T-cell (primary cell): ENCODE measurements at regions not wholly inside any gene's neighbourhood (a gene's known extent, or its start where the extent isn't known, plus 50 kb on each side); places are given as distances from the start of the nearest gene placed in this dataset.

Experiments used
- ATAC-seq, 4 experiments: fragments of 200-7000 bp in 3 of 4; fragments of 150-1000 bp in 1 of 4; cut with Tn5 transposase; replicated peaks in 1 of 4; 1 replicate in 3 of 4; 2 replicates in 1 of 4; pipeline ENCODE4 v1.10.0; 2021; ENCODE audit warnings: moderate library complexity in 3 of 4, mild to moderate bottlenecking in 2 of 4, moderate number of reproducible peaks in 1 of 4
- CTCF ChIA-PET, 2 donors: fragments of 300-600 bp; sonication (Branson Sonifier 250); formaldehyde crosslinking; loops; one replicate each; lab custom pipeline; 2022; ENCODE audit warnings: antibody characterized with exemption in 2 of 2; lab: Charles Lee
- POLR2A ChIA-PET, 2 donors: fragments of 300-600 bp; sonication (Branson Sonifier 250); formaldehyde crosslinking; loops; one replicate each; lab custom pipeline; 2022; ENCODE audit warnings: antibody characterized with exemption in 2 of 2; lab: Charles Lee
- DNase-seq, 35 experiments: peaks; one replicate each; pipeline versions ENCODE4 v3.0.0 to v3.0.0-alpha.2; 2013 to 2023
- H3K27ac ChIP-seq: one replicate; pipeline ENCODE4 v1.5.1; 2013; ENCODE audit warnings: low read length
- H3K27me3 ChIP-seq, 2 experiments: replicated peaks in 1 of 2; 1 replicate in 1 of 2; 2 replicates in 1 of 2; pipeline versions ENCODE4 v1.6.1 to v1.7.0; 2013; ENCODE audit warnings: low read length in 1 of 2, mixed read lengths in 1 of 2; ENCODE audit not compliant: control insufficient read depth in 2 of 2, insufficient read depth in 2 of 2; ENCODE audit errors: extremely low read depth in 1 of 2
- H3K36me3 ChIP-seq, 2 donors: 1 replicate in 1 of 2; 2 replicates in 1 of 2; pipeline versions ENCODE4 v1.6.1 to v1.7.0; 2013; ENCODE audit warnings: low read length in 1 of 2; ENCODE audit not compliant: control insufficient read depth in 2 of 2, insufficient read depth in 1 of 2; ENCODE audit errors: extremely low read depth in 1 of 2
- H3K4me1 ChIP-seq, 2 experiments: 1 replicate in 1 of 2; 2 replicates in 1 of 2; pipeline versions ENCODE4 v1.6.1 to v1.7.0; 2013; ENCODE audit warnings: low read length in 2 of 2, mixed read lengths in 1 of 2; ENCODE audit not compliant: insufficient read depth in 2 of 2, control insufficient read depth in 1 of 2; ENCODE audit errors: extremely low read depth in 1 of 2
- H3K4me3 ChIP-seq, 2 donors: 1 replicate in 1 of 2; 2 replicates in 1 of 2; pipeline versions ENCODE4 v1.5.1 to v1.7.0; 2013; ENCODE audit warnings: mild to moderate bottlenecking in 2 of 2, low read length in 1 of 2, moderate library complexity in 1 of 2; ENCODE audit not compliant: control insufficient read depth in 1 of 2; ENCODE audit errors: extremely low read depth in 1 of 2
- H3K9me3 ChIP-seq: 2 replicates; pipeline ENCODE4 v1.7.0; 2013
- H3K27ac Mint-ChIP-seq, 2 donors: one replicate each; pipeline ENCODE4 v1.8.0; 2020 to 2021; ENCODE audit warnings: mild to moderate bottlenecking in 2 of 2, mixed read lengths in 2 of 2
- H3K27me3 Mint-ChIP-seq, 2 donors: one replicate each; pipeline ENCODE4 v1.8.0; 2021 to 2022; ENCODE audit warnings: mixed read lengths in 2 of 2
- H3K36me3 Mint-ChIP-seq: one replicate; pipeline ENCODE4 v1.8.0; 2021; ENCODE audit warnings: mixed read lengths
- H3K4me1 Mint-ChIP-seq, 3 donors: one replicate each; pipeline ENCODE4 v1.8.0; 2020 to 2022; ENCODE audit warnings: mixed read lengths in 3 of 3, mild to moderate bottlenecking in 1 of 3
- H3K4me3 Mint-ChIP-seq, 3 donors: one replicate each; pipeline ENCODE4 v1.8.0; 2020 to 2022; ENCODE audit warnings: mild to moderate bottlenecking in 3 of 3, mixed read lengths in 3 of 3, moderate library complexity in 3 of 3
- H3K9me3 Mint-ChIP-seq, 3 donors: one replicate each; pipeline ENCODE4 v1.8.0; 2020 to 2022; ENCODE audit warnings: mixed read lengths in 3 of 3
- WGBS: methylation state at CpG from one replicate; pipeline ENCODE4 v1.1.5; 2013; ENCODE audit warnings: missing lambda C conversion rate; ENCODE audit not compliant: insufficient coverage; 5-methylcytosine and 5-hydroxymethylcytosine counted together

- ChIA-PET POLR2A (no interaction called here), CTCF (no interaction called here)
- Histone ChIP-seq H3K36me3 (no peaks in the 10 kb centered on the region), H3K9me3 (no peaks in the 10 kb centered on the region), H3K4me1 (no peaks in the 10 kb centered on the region), H3K27me3 (peaks cover 0 to 2% of the 10 kb centered on the region in 2 experiments), H3K27ac (no peak overlapping the region), H3K4me3 (no peak overlapping the region)
- DNase-seq = no peak
- no peak for ATAC-seq
- peaks cover 0 to 4% (median 0%) of the 10 kb centered on the region in 3 donors for H3K9me3 Mint-ChIP-seq
- H3K36me3 Mint-ChIP-seq = no peaks in the 10 kb centered on the region
- H3K4me1 Mint-ChIP-seq = no peaks in the 10 kb centered on the region
- H3K4me3 Mint-ChIP-seq = no peak overlapping the region
- peaks cover 0 to 16% of the 10 kb centered on the region in 2 donors for H3K27me3 Mint-ChIP-seq
- no peak overlapping the region for H3K27ac Mint-ChIP-seq
Measured at GRCh38 chr4:127498366-127498765, 134.4 kb upstream of the INTU start.

GRCh38 chr4:127500242-127500641 is 132.5 kb upstream of the INTU start:
- H3K4me1 Mint-ChIP-seq = no peaks in the 10 kb centered on the region
- H3K9me3 Mint-ChIP-seq = peaks cover 0 to 4% (median 0%) of the 10 kb centered on the region in 3 donors
- Histone ChIP-seq H3K36me3 (no peaks in the 10 kb centered on the region), H3K27me3 (peaks cover 0 to 2% of the 10 kb centered on the region in 2 experiments), H3K4me3 (no peak overlapping the region), H3K9me3 (no peaks in the 10 kb centered on the region), H3K27ac (no peak overlapping the region), H3K4me1 (no peaks in the 10 kb centered on the region)
- CTCF ChIA-PET = no interaction called here
- no peak overlapping the region for H3K27ac Mint-ChIP-seq
- H3K36me3 Mint-ChIP-seq = no peaks in the 10 kb centered on the region
- no peak overlapping the region for H3K4me3 Mint-ChIP-seq
- 67% methylated on average over 2 of the region's 2 CpGs for WGBS
- no peak for ATAC-seq
- POLR2A ChIA-PET = no interaction called here
- peaks cover 0 to 18% of the 10 kb centered on the region in 2 donors for H3K27me3 Mint-ChIP-seq
- no peak for DNase-seq

DNA sequence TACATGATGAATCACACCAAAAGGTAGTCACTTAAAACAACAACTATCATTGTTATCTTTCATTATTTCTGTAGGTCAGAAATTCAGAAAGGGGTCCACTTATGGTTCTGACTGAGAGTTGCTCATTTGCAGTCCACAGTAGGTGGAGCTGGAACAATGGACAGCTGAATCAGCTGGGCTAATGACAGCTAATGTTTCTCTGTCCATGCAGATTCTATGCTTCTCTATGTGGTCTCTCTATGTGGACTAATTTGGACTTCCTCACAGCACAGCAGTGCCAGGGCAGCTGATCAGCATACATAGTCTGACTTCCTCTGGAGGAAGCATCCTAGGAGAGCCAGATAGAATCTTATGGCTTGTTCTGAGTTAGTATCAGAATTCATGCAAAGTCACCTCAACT is 131.7 kb upstream of the INTU start:
- Histone ChIP-seq H3K27ac (no peak overlapping the region), H3K4me1 (no peaks in the 10 kb centered on the region), H3K27me3 (peaks cover 0 to 2% of the 10 kb centered on the region in 2 experiments), H3K4me3 (no peak overlapping the region), H3K9me3 (no peaks in the 10 kb centered on the region), H3K36me3 (no peaks in the 10 kb centered on the region)
- ChIA-PET CTCF (no interaction called here), POLR2A (no interaction called here)
- Mint-ChIP-seq H3K4me1 (no peaks in the 10 kb centered on the region), H3K27me3 (peaks cover 0 to 18% of the 10 kb centered on the region in 2 donors), H3K4me3 (no peak overlapping the region), H3K27ac (no peak overlapping the region), H3K9me3 (peaks cover 0 to 4% (median 0%) of the 10 kb centered on the region in 3 donors), H3K36me3 (no peaks in the 10 kb centered on the region)
- DNase-seq (no peak), ATAC-seq (no peak)

GRCh38 chr4:127503111-127503510 is 129.6 kb upstream of the INTU start:
- Histone ChIP-seq H3K36me3 (no peaks in the 10 kb centered on the region), H3K27ac (no peak overlapping the region), H3K9me3 (no peaks in the 10 kb centered on the region), H3K27me3 (no peaks in the 10 kb centered on the region), H3K4me3 (no peak overlapping the region), H3K4me1 (no peaks in the 10 kb centered on the region)
- peaks cover 0 to 4% (median 0%) of the 10 kb centered on the region in 3 donors for H3K9me3 Mint-ChIP-seq
- ATAC-seq (no peak), DNase-seq (no peak)
- CTCF ChIA-PET = no interaction called here
- H3K27ac Mint-ChIP-seq = no peak overlapping the region
- H3K4me3 Mint-ChIP-seq = no peak overlapping the region
- H3K4me1 Mint-ChIP-seq = no peaks in the 10 kb centered on the region
- H3K36me3 Mint-ChIP-seq = no peaks in the 10 kb centered on the region
- POLR2A ChIA-PET = no interaction called here
- H3K27me3 Mint-ChIP-seq = peaks cover 0 to 18% of the 10 kb centered on the region in 2 donors
- WGBS = 33% methylated on average over 1 of the region's 2 CpGs

GRCh38 chr4:127505203-127505602 is 127.6 kb upstream of the INTU start:
- Mint-ChIP-seq H3K36me3 (no peaks in the 10 kb centered on the region), H3K27ac (no peak overlapping the region), H3K4me3 (no peak overlapping the region), H3K4me1 (no peaks in the 10 kb centered on the region), H3K9me3 (no peaks in the 10 kb centered on the region), H3K27me3 (peaks cover 0 to 18% of the 10 kb centered on the region in 2 donors)
- H3K4me1 ChIP-seq = no peaks in the 10 kb centered on the region
- H3K27ac ChIP-seq = no peak overlapping the region
- CTCF ChIA-PET = no interaction called here
- ATAC-seq = no peak
- no peak overlapping the region for H3K4me3 ChIP-seq
- POLR2A ChIA-PET = no interaction called here
- no CpG with 5 or more reads among the region's 1 CpG for WGBS
- DNase-seq = no peak
- H3K9me3 ChIP-seq = no peaks in the 10 kb centered on the region
- H3K36me3 ChIP-seq = no peaks in the 10 kb centered on the region
- H3K27me3 ChIP-seq = no peaks in the 10 kb centered on the region

- DNase-seq = no peak
- H3K4me1 Mint-ChIP-seq = no peaks in the 10 kb centered on the region
- no CpG with 5 or more reads among the region's 1 CpG for WGBS
- POLR2A ChIA-PET = no interaction called here
- H3K4me3 Mint-ChIP-seq = no peak overlapping the region
- Histone ChIP-seq H3K4me3 (no peak overlapping the region), H3K9me3 (no peaks in the 10 kb centered on the region), H3K27me3 (no peaks in the 10 kb centered on the region), H3K27ac (no peak overlapping the region), H3K36me3 (no peaks in the 10 kb centered on the region), H3K4me1 (no peaks in the 10 kb centered on the region)
- peaks cover 0 to 15% of the 10 kb centered on the region in 2 donors for H3K27me3 Mint-ChIP-seq
- CTCF ChIA-PET = no interaction called here
- H3K36me3 Mint-ChIP-seq = no peaks in the 10 kb centered on the region
- no peak for ATAC-seq
- no peak overlapping the region for H3K27ac Mint-ChIP-seq
- H3K9me3 Mint-ChIP-seq = no peaks in the 10 kb centered on the region
Measured at GRCh38 chr4:127506283-127506682, 126.5 kb upstream of the INTU start.

DNA sequence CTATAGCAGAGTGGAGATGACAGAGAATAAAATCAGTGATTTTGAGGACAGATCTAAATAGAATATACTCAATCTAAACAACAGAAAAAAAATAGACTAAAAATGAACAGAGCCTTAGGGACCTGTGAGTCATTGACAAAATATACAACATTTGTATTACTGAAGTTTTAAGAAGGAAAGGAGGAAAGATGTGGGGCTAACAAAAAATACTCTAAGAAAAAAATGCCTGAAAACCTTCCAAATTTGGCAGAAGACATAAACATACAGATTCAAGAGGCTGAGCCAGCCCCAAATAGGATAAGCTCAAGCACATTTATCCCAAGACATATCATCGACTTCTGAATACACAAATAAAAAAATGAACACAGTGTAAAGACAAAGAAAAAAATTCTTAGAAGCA is 123.6 kb upstream of the INTU start:
- Histone ChIP-seq H3K9me3 (no peaks in the 10 kb centered on the region), H3K27ac (no peak overlapping the region), H3K4me1 (no peaks in the 10 kb centered on the region), H3K27me3 (no peaks in the 10 kb centered on the region), H3K36me3 (no peaks in the 10 kb centered on the region), H3K4me3 (no peak overlapping the region)
- no peaks in the 10 kb centered on the region for H3K4me1 Mint-ChIP-seq
- WGBS = no CpG with 5 or more reads among the region's 1 CpG
- ChIA-PET POLR2A (no interaction called here), CTCF (no interaction called here)
- H3K36me3 Mint-ChIP-seq = no peaks in the 10 kb centered on the region
- no peaks in the 10 kb centered on the region for H3K27me3 Mint-ChIP-seq
- H3K4me3 Mint-ChIP-seq = no peak overlapping the region
- no peaks in the 10 kb centered on the region for H3K9me3 Mint-ChIP-seq
- no peak for ATAC-seq
- DNase-seq = no peak
- no peak overlapping the region for H3K27ac Mint-ChIP-seq
